A673 (cell line): ENCODE measurements at regions not wholly inside any gene's neighbourhood (a gene's known extent, or its start where the extent isn't known, plus 50 kb on each side); places are given as distances from the start of the nearest gene placed in this dataset.

Experiments
- CTCF ChIP-seq: fragments of 300-800, 200-600 bp; sonication (generic); conservative IDR thresholded peaks from 2 replicates; pipeline ENCODE4 v1.5.1; 2017; ENCODE audit warnings: low read depth, mild to moderate bottlenecking, antibody characterized with exemption, low read length, moderate library complexity, mixed read lengths
- EZH2 ChIP-seq: fragments of 200-600 bp; sonication (generic); IDR thresholded peaks from 2 replicates; pipeline ENCODE4 v1.6.1; 2017; ENCODE audit warnings: borderline replicate concordance, low read depth, mild to moderate bottlenecking, mixed read lengths, antibody characterized with exemption, low read length; ENCODE audit not compliant: poor library complexity, severe bottlenecking

DNA sequence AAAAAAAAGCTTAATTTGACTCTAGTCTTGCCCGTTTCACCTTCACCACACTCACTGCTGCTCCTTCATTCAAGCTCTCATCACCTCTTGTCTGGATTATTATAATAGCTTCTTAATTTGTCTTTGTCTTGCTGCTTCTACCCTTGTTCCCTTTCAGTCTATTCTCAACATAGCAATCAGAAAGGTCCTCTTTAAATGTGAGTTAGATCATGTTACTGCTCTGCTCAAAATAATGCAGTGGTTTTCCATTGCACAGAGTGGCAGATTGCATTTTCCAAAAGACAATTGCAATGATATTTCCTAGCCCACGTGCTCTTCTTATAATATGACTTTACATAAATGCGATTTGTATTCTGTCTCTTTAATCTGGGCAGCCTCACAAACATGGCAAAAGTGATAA lies 174.6 kb downstream of the ALDH1A2 start:
- TF ChIP-seq CTCF, result no peak
- TF ChIP-seq EZH2, result no peak
